GM12874 (cell line): ENCODE measurements at regions not wholly inside any gene's neighbourhood (a gene's known extent, or its start where the extent isn't known, plus 50 kb on each side); places are given as distances from the start of the nearest gene placed in this dataset.

Experiments
- CTCF ChIP-seq: IDR thresholded peaks from 2 replicates; pipeline ENCODE4 v1.5.1; 2011; ENCODE audit warnings: low read depth, mild to moderate bottlenecking, control low read depth, low read length, moderate library complexity; ENCODE audit not compliant: insufficient read depth

DNA sequence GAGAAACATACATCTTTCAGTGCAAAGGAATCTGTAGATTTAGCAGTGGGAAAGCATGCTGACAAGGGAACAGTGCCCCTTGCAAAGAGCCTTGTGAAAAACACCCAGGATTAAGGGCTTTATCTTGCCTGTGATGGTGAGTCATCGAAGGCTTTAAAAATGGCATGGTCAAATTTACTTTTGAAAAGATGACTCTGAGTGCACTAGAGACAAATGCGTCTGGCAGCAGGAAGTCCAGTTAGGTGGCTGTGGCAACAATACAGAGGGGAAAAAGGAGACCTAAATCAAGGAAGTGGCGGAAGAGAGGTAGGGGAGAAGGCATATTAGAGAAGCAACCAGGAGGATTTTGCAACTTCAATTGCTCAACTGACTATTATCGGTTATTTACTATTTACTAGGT, 472.6 kb upstream of the CPEB2 start:
- no peak for TF ChIP-seq CTCF

DNA sequence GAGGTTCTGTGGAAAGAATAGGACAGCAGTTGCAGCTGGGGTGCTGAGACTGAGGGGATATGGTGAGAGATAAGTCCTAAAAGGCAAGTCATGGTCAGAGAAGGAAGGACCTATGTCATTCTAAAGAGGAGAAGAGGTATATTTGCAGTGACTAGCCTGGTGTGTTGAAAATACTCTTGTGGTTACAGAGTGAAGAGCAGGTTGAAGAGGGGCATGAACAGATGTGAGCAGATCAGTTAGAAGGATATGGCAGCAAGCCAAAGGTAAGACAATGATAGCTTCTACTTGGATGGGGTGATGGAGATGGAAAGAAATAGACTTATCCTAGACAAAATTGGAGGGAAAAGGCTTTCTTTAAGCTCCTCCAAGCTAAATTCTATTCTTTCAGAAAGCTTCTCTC, 469.8 kb upstream of the CPEB2 start:
- no peak for TF ChIP-seq CTCF

DNA sequence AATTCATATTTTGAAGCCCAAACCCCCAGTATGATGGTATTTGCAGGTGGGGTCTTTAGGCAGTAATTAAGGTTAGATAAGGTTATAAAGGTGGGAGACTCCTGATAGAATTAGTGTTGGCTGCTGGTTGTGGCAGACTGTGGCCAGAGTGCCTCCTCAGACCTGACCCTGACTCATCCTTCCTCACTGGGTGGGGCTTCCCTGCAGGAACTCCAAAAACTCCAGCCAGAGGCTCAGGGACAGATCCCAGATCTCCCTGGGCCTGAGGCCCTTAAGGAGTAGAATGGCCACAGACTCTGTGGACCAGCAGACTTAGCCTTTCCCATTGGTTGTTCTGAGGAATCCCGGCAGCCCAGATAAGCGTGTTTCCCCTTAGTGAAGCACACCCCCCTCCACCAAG, 463.0 kb upstream of the CPEB2 start:
- no peak for TF ChIP-seq CTCF

DNA sequence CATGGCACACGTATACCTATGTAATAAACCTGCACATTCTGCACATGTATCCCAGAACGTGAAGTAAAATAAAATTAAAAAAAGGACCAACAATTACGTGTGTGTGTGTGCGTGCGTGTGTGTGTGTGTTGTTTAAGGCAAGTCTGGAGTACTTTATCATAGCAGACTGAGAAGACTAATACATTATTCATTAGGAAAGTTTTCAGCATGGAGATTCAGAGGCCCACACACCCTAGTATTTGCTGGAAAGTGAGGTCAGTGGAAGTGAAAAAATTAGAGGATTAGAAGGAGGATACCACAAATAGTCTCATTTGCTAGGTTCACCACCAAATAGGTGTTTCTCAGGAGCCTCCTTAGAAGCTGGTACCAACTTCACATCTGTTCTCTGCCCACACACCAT, 457.1 kb upstream of the CPEB2 start:
- no peak for TF ChIP-seq CTCF

GRCh38 chr4:14545807-14546206, 456.5 kb upstream of the CPEB2 start:
- no peak for TF ChIP-seq CTCF

DNA sequence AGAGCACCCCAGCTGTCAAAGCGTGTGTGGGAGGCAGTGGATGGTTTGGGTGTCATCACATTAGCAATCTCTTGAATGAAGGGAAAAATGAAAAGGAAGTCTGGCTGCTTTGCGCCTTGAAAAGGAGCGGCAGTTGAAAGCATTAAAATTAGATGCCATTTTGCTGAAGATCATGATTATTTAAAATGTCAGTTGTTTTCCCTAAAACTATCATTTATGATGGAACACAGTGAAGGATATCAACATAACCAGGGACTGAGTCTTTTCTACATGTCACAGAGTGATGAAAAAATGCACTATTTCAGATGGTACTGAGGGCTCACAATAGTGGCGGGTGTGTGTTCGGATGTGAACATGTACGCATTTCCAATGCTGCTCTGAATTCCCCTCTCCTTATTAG, 450.2 kb upstream of the CPEB2 start:
- no peak for TF ChIP-seq CTCF

DNA sequence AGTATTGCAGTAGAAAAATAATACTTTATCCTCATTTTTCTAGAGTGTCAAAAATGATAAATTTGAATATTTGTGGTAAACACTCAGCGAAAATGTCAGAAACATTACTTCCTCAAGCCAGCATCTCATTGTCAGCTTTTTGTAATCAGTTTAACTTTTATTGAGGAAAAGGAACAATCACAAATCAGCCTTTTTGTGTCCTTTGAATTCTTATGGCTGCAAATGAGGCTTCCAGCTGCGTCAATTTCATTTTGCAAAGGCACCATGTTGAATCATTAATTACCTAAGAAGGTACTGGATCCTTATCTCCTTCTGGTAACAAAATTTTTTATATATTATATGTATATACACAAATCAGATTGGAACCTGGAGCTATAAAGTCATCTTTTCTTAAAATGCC, 442.6 kb upstream of the CPEB2 start:
- no peak for TF ChIP-seq CTCF

DNA sequence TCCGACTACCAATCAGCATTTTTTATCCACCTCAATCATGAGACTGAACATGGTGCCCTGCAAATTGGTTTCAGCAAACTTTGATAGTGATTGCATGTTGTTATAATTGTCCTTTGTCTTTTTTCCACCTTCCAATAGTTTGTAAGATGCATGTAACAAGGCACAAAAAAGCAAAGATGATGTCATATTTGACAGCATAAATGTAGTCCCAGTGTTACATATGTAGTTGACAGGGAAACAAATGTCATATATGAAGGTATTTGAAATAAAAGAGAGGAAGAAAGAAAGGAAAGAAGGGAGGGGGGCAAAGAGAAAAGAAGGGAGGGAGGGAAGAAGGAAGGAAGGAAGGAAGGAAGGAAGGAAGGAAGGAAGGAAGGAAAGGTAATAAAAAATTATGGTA, 441.7 kb upstream of the CPEB2 start:
- TF ChIP-seq CTCF, result no peak
